K562 (cell line): ENCODE measurements at regions not wholly inside any gene's neighbourhood (a gene's known extent, or its start where the extent isn't known, plus 50 kb on each side); places are given as distances from the start of the nearest gene placed in this dataset.

Experiments used
- ATAC-seq: fragments of 200-7000 bp; cut with Tn5 transposase; 3 replicates; pipeline ENCODE4 v1.9.1; 2020; ENCODE audit warnings: moderate library complexity
- BruUV-seq: library from RNA; stranded (reverse); fragments of 400-500 nt; replicated peaks from 2 replicates; lab custom pipeline; 2021; lab: Mats Ljungman, UMichigan
- CTCF ChIA-PET: fragments of 300-600 bp; formaldehyde crosslinking; extraction: SDS; loops from one replicate; lab custom pipeline; 2021; ENCODE audit warnings: low intra/inter-chr PET ratio; lab: Yijun Ruan, JAX
- POLR2A ChIA-PET: fragments of 300-600, 350-650 bp; sonication (Branson Sonifier 250); formaldehyde crosslinking; extraction: SDS; loops from one replicate; lab custom pipeline; 2021; ENCODE audit warnings: antibody characterized with exemption, inconsistent platforms; lab: Yijun Ruan, JAX
- DNase-seq, 4 experiments: peaks; one replicate each; pipeline versions ENCODE4 v3.0.0 to v3.0.0-alpha.2; 2011 to 2018; ENCODE audit warnings: low spot score in 3 of 4, mixed read lengths in 3 of 4; ENCODE audit errors: extremely low read depth in 1 of 4
- FAIRE-seq: peaks from 2 replicates; lab custom pipeline; 2011; peaks lifted over from hg19 to GRCh38; lab: Jason Lieb, UNC
- H2AFZ ChIP-seq: 2 replicates; pipeline ENCODE4 v1.6.0; 2011; ENCODE audit warnings: low read depth, low read length, control low read depth, inconsistent platforms
- H3K27ac ChIP-seq: fragments of 200-600 bp; 3 replicates; pipeline ENCODE4 v1.8.0; 2011; ENCODE audit warnings: low read depth, mild to moderate bottlenecking, control low read depth, inconsistent platforms, low read length, moderate library complexity, mixed read lengths; ENCODE audit errors: extremely low read depth
- H3K27me3 ChIP-seq, 2 experiments: fragments of 300-600 bp in 1 of 2; 2 replicates in 1 of 2; 3 replicates in 1 of 2; pipeline versions ENCODE4 v1.6.0 to v1.8.0; 2011; ENCODE audit warnings: inconsistent platforms in 2 of 2, low read length in 2 of 2, mild to moderate bottlenecking in 1 of 2, mixed read lengths in 1 of 2, moderate library complexity in 1 of 2; ENCODE audit not compliant: control insufficient read depth in 2 of 2, insufficient read depth in 2 of 2
- H3K36me3 ChIP-seq: fragments of 300-600 bp; 3 replicates; pipeline ENCODE4 v1.8.0; 2011; ENCODE audit warnings: mild to moderate bottlenecking, low read length, inconsistent platforms; ENCODE audit not compliant: control insufficient read depth, insufficient read depth
- H3K4me1 ChIP-seq, 2 experiments: fragments of 200-600 bp in 1 of 2; replicated peaks in 1 of 2; 2 replicates in 1 of 2; 3 replicates in 1 of 2; pipeline versions ENCODE4 v1.5.1 to v1.8.0; 2011; ENCODE audit warnings: inconsistent platforms in 2 of 2, low read length in 2 of 2, mild to moderate bottlenecking in 1 of 2, mixed read lengths in 1 of 2, moderate library complexity in 1 of 2; ENCODE audit not compliant: control insufficient read depth in 2 of 2, insufficient read depth in 2 of 2
- H3K4me2 ChIP-seq: 2 replicates; pipeline ENCODE4 v1.6.1; 2011; ENCODE audit warnings: low read length, control low read depth, inconsistent platforms, mixed read lengths; ENCODE audit not compliant: insufficient read depth
- H3K4me3 ChIP-seq: fragments of 200-600 bp; sonication (generic), shearing (Covaris generic); 2 replicates; pipeline ENCODE4 v1.5.1; 2016; ENCODE audit warnings: control low read depth, inconsistent platforms
- H3K79me2 ChIP-seq: fragments of 200-600 bp; 3 replicates; pipeline ENCODE4 v1.8.0; 2011; ENCODE audit warnings: low read length, inconsistent platforms; ENCODE audit not compliant: control insufficient read depth, insufficient read depth
- H3K9ac ChIP-seq, 2 experiments: 2 replicates each; pipeline versions ENCODE4 v1.6.0 to v1.6.1; 2011; ENCODE audit warnings: low read depth in 2 of 2, low read length in 2 of 2, control low read depth in 1 of 2, inconsistent platforms in 1 of 2, mild to moderate bottlenecking in 1 of 2, mixed read lengths in 1 of 2; ENCODE audit not compliant: insufficient read depth in 1 of 2
- H3K9me1 ChIP-seq: one replicate; pipeline ENCODE4 v1.6.0; 2011; ENCODE audit warnings: inconsistent platforms, mild to moderate bottlenecking, low read length, moderate library complexity; ENCODE audit not compliant: control insufficient read depth, insufficient read depth
- H3K9me3 ChIP-seq: replicated peaks from 2 replicates; pipeline ENCODE4 v1.5.1; 2011; ENCODE audit warnings: low read depth, low read length, inconsistent platforms; ENCODE audit not compliant: control insufficient read depth, insufficient read depth
- H4K20me1 ChIP-seq: replicated peaks from 2 replicates; pipeline ENCODE4 v1.6.1; 2011; ENCODE audit warnings: low read length, inconsistent platforms, mixed read lengths; ENCODE audit not compliant: control insufficient read depth, insufficient read depth
- E2F8 ChIP-seq: fragments of 450-650 bp; IDR thresholded peaks from 2 replicates; pipeline ENCODE4 v1.7.1; 2018; ENCODE audit warnings: mild to moderate bottlenecking, low read depth; ENCODE audit not compliant: partially characterized antibody
- FOXO4 ChIP-seq: fragments of 450-650 bp; formaldehyde crosslinking; IDR thresholded peaks from 2 replicates; pipeline ENCODE4 v1.4.0; 2020; ENCODE audit warnings: mild to moderate bottlenecking, moderate library complexity
- HDAC3 ChIP-seq: fragments of 450-650 bp; IDR thresholded peaks from 2 replicates; pipeline ENCODE4 v1.6.1; 2018; ENCODE audit warnings: borderline replicate concordance, mild to moderate bottlenecking, moderate library complexity; ENCODE audit not compliant: partially characterized antibody
- NFATC3 ChIP-seq: fragments of 450-650 bp; IDR thresholded peaks from 2 replicates; pipeline ENCODE4 v1.6.1; 2017; ENCODE audit warnings: mild to moderate bottlenecking
- NUFIP1 ChIP-seq: fragments of 450-650 bp; IDR thresholded peaks from 2 replicates; pipeline ENCODE4 v1.6.1; 2018; ENCODE audit not compliant: partially characterized antibody
- RREB1 ChIP-seq: fragments of 250-450 bp; sonication (Bioruptor Pico); IDR thresholded peaks from 2 replicates; pipeline ENCODE4 v1.4.0; 2020
- ZBTB34 ChIP-seq: fragments of 250-450 bp; sonication (Bioruptor Pico); IDR thresholded peaks from 2 replicates; pipeline ENCODE4 v1.8.0; 2021; ENCODE audit warnings: mild to moderate bottlenecking, moderate library complexity
- ZFP36 ChIP-seq: fragments of 150-350 bp; IDR thresholded peaks from 2 replicates; pipeline ENCODE4 v1.6.1; 2018; ENCODE audit warnings: low read length, low read depth; ENCODE audit not compliant: partially characterized antibody
- ZSCAN29 ChIP-seq: fragments of 450-650 bp; IDR thresholded peaks from 2 replicates; pipeline ENCODE4 v1.6.1; 2017
- WGBS: fragments of 100-300 bp; shearing (Covaris generic); methylation state at CpG from one replicate; pipeline ENCODE4 v1.1.6; 2016; ENCODE audit warnings: low coverage, mixed read lengths; ENCODE audit not compliant: insufficient coverage; ENCODE audit errors: missing lambda C conversion rate; 5-methylcytosine and 5-hydroxymethylcytosine counted together
- in situ Hi-C: fragments of 300-500 bp; cut with MboI; formaldehyde crosslinking; loops from 4 replicates; pipeline ENCODE4 v1.15.0; 2018; ENCODE audit warnings: inconsistent platforms, mixed read lengths
- intact Hi-C: fragments of 100-400 bp; cut with micrococcal nuclease; formaldehyde crosslinking; loops from 2 replicates; pipeline ENCODE4 v1.14.2; 2022

GRCh38 chr11:123258877-123259276, 63.8 kb upstream of the CLMP start (continued):
- TF ChIP-seq FOXO4 (no peak), E2F8 (no peak), NUFIP1 (no peak), ZBTB34 (CRISPR knock-in tag) (no peak), HDAC3 (no peak)

GRCh38 chr11:123257370-123257769, 62.3 kb upstream of the CLMP start:
- H3K9me3 ChIP-seq: no peaks in the 10 kb centered on the region
- H3K9ac ChIP-seq: no peak overlapping the region
- TF ChIP-seq RREB1 (CRISPR knock-in tag) (no peak), ZSCAN29 (no peak), NFATC3 (no peak), ZFP36 (no peak)

More at GRCh38 chr11:123257370-123257769, 62.3 kb upstream of the CLMP start:
- H3K4me2 ChIP-seq: no peak overlapping the region
- POLR2A ChIA-PET: no interaction called here
- no peaks in the 10 kb centered on the region for H3K79me2 ChIP-seq
- FAIRE-seq (no peak), ATAC-seq (no peak), DNase-seq (no peak)
- BruUV-seq: no TSS peak
- in situ Hi-C loops (no loop called here), intact Hi-C loops (no loop called here)
- H3K9me1 ChIP-seq: no peaks in the 10 kb centered on the region
- peaks cover 0 to 4% of the 10 kb centered on the region in 2 experiments; a peak in 2 of 5 replicates for H3K27me3 ChIP-seq
- CTCF ChIA-PET: no interaction called here
- H3K4me1 ChIP-seq: no peaks in the 10 kb centered on the region
- no peak overlapping the region for H3K4me3 ChIP-seq
- H4K20me1 ChIP-seq: no peaks in the 10 kb centered on the region
- H3K27ac ChIP-seq: no peak overlapping the region
- no peaks in the 10 kb centered on the region for H3K36me3 ChIP-seq
- H2AFZ ChIP-seq: no peak overlapping the region
- 0% methylated on average over 4 of the region's 5 CpGs for WGBS
